ENCODE measurements at regions not wholly inside any gene's neighbourhood (a gene's known extent, or its start where the extent isn't known, plus 50 kb on each side); places are given as distances from the start of the nearest gene placed in this dataset.
"Not testable (repeated sequence)": the region's sequence is repeated elsewhere in the genome, so short reads cannot be mapped to it uniquely, and the experiment has no call there.

GRCh38 chr21:36246080-36246631, 73.8 kb upstream of the MORC3 start:
- DNase-seq (ENCODE audit: low read depth in 2 of 2), result no peak

DNA sequence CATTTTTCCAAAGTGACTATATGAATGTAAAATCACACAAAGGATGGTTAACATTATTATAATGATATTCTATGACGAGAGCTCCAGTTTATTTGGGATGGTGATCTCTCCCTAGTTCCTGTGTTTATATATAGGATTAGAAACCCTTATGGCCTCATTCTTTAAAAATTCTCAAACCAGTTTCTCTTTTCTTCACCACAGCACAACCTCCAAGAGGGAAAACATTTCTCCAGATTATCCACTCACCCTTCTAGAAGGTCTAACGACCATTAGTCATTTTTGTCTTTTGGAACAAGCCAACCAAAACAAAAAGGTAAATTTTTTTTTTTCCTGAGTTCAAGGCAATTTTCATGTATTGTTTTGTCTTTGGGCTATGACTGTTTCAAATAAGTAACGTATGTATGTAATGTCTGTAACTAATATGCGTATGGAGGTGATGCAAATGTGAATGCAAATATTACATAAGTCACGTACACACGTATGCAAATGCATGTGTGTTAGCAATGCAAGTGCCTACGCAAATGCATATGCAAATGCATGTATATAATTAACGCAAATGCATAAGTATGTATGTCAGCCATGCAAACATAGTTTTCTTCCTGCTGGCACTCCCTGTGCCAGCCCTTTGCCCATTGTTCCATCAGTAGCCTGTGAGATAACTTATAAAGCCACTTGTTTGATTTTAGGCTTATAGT, 72.5 kb upstream of the MORC3 start:
- DNase-seq (ENCODE audit: low read depth in 2 of 2), result no peak

DNA sequence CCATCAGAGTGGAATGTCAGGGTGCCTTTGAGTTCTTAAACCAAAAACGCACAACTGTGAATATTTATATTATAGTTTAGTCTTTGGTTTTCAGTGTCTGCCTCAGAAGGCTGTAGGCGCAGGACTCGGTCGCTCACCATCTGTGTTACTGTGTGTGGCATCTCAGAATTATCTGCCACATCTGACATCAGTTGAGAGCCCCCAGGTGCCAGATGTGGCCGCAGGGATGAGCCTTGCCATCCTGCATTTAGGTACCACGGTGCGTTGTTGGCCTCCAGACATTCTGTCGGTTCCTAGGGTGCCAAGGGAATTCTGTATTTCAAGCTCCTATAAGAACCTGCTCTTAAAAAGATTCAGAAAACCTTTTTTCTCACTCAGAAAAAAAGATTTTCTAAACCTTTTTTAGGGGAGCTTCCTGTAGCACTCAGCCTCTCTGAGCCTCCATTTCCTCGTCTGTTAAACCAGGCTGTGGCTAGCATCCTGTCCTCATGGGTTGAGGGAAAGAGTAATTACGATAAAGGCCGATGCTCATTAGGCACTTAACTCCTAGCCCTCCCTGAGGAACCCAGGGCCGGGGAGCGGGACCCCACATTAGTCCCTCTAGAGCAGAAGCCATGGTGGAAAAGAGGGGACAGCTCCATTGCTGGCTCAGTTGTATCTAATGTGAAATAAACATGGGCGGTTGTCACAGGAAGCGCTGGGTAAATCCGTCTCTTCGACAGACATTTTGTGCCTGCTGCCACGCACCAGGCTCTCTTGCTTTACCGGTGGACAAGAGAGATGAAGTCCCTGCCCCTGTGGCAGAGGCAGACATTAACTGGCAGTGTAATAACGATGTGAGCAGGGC, 70.2 kb upstream of the MORC3 start:
- DNase-seq (ENCODE audit: low read depth in 2 of 2), result no peak

- DNase-seq (ENCODE audit: low read depth in 2 of 2), result no peak
Measured at GRCh38 chr21:36250423-36251075, 69.4 kb upstream of the MORC3 start.

GRCh38 chr21:36254106-36254941, 65.7 kb upstream of the MORC3 start:
- no peak for DNase-seq (ENCODE audit: low read depth in 2 of 2)

DNA sequence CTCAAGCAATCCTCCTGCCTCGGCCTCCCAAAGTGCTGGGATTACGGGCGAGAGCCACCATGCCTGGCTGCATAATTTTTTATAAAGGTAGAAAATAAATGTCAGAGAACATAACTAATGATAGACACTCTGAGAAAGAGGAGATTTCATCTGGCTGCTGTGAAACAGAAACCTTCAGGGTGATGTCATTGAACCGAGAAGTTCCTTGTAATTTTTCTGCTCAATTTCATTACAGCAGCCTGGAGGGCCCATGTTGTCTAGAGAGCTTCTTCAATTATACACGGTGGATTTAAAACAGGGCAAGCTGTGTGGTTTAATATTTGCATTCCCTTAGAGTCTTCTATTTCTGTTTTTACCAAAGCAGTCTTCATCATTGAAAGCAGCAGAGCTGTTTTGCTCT, 64.3 kb upstream of the MORC3 start:
- DNase-seq (ENCODE audit: low read depth in 2 of 2), result no peak

- DNase-seq (ENCODE audit: low read depth in 2 of 2), result no peak
Measured at GRCh38 chr21:36257657-36258056, 62.3 kb upstream of the MORC3 start.

DNA sequence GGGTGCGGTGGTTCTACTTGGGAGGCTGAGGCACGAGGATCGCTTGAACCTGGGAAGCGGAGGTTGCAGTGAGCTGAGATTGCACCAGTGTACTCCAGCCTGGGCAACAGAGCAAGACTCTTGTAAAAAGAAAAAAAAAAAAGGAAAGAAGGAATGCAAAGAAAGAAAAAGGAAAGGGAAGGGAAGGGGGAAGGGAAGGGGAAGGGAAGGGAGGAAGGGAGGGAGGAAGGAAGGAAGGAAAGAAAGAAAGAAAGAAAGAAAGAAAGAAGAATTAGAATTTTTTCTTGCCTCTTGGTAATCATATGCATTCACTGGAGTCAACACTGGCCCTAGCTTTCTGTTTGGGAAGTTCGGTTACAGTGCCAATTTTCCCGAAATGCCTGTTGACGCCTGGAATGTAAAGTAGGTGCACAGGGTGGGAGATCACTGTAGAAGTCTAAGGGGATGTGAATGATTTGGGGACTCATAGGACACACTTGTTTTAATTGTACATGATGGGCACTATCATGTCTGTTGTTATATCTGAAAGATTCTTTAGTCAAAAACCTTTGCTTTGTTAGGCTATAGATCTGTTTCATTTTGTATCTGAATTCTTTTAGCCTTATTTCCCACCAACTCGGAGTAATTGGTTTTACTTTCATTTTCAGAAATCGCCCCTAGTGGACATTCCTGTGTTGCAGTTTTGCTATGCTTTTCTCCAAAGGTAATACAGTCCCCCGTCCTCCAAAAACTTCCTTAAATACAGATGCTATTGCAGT, 59.8 kb upstream of the MORC3 start:
- DNase-seq (ENCODE audit: low read depth in 2 of 2), result peak in 1 of 2 donors; percentile 18

GRCh38 chr21:36260802-36261201, 59.2 kb upstream of the MORC3 start:
- no peak for DNase-seq (ENCODE audit: low read depth in 2 of 2)

DNA sequence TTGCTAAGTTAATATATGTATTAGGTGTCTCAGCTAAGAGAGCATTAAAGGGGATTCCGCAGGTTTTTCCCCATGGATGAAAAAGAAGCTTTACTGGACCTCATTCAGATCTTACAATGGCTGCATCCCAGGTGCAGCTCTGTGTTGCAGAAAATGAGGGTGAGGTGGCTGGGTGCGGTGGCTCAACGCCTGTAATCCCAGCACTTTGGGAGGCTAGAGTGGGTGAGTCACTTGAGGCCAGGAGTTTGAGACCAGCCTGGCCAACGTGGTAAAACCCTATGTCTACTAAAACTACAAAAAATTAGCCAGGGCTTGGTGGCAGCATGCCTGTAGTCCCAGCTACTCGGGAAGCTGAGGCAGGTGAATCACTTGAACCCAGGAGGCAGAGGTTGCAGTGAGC, 58.5 kb upstream of the MORC3 start:
- DNase-seq (ENCODE audit: low read depth in 2 of 2), result no peak

DNA sequence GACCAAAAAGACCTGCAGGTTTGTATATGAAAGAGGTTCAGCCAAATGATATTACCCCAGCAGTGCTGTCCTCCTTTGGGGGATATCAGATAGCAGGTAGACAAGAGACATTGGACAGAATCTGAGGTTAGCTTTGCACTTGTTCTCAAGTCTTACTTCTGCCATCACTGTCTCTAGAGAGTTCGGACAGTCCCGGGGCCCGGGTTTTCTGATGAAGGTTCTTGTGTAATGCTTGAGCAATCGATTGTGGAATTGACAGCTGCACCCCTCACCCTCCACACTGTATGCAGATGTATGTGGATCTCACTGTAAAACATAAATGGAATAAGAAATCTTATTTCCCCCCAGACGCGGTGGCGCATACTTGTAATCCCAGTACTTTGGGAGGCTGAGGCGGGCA, 56.2 kb upstream of the MORC3 start:
- DNase-seq (ENCODE audit: low read depth in 2 of 2), result no peak

- DNase-seq (ENCODE audit: low read depth in 2 of 2), result no peak
Measured at GRCh38 chr21:36265431-36265830, 54.6 kb upstream of the MORC3 start.

GRCh38 chr21:36267828-36268227, 52.2 kb upstream of the MORC3 start:
- DNase-seq (ENCODE audit: low read depth in 2 of 2), result not testable (repeated sequence)

GRCh38 chr21:36268264-36268663, 51.7 kb upstream of the MORC3 start:
- not testable (repeated sequence) for DNase-seq (ENCODE audit: low read depth in 2 of 2)
